SU-DHL-6 (cell line): ENCODE measurements at regions not wholly inside any gene's neighbourhood (a gene's known extent, or its start where the extent isn't known, plus 50 kb on each side); places are given as distances from the start of the nearest gene placed in this dataset.

Source experiments
- CTCF ChIP-seq: fragments of 200-600 bp; sonication (generic); IDR thresholded peaks from one replicate; pipeline ENCODE4 v1.5.1; 2017; ENCODE audit warnings: antibody characterized with exemption, mild to moderate bottlenecking, low read length, moderate library complexity; ENCODE audit not compliant: insufficient read depth, poor library complexity, severe bottlenecking
- EZH2phosphoT487 ChIP-seq: fragments of 200-600 bp; sonication (generic), shearing (Covaris generic); conservative IDR thresholded peaks from 2 replicates; pipeline ENCODE4 v1.6.1; 2018; ENCODE audit warnings: mild to moderate bottlenecking, antibody characterized with exemption, low read length, moderate library complexity, mixed read lengths

GRCh38 chr5:20497356-20497755, 509.4 kb upstream of the CDH18 start:
- TF ChIP-seq CTCF, result no peak
- TF ChIP-seq EZH2phosphoT487, result no peak
